ENCODE measurements at regions not wholly inside any gene's neighbourhood (a gene's known extent, or its start where the extent isn't known, plus 50 kb on each side); places are given as distances from the start of the nearest gene placed in this dataset.
"Not testable (repeated sequence)": the region's sequence is repeated elsewhere in the genome, so short reads cannot be mapped to it uniquely, and the experiment has no call there.

DNA sequence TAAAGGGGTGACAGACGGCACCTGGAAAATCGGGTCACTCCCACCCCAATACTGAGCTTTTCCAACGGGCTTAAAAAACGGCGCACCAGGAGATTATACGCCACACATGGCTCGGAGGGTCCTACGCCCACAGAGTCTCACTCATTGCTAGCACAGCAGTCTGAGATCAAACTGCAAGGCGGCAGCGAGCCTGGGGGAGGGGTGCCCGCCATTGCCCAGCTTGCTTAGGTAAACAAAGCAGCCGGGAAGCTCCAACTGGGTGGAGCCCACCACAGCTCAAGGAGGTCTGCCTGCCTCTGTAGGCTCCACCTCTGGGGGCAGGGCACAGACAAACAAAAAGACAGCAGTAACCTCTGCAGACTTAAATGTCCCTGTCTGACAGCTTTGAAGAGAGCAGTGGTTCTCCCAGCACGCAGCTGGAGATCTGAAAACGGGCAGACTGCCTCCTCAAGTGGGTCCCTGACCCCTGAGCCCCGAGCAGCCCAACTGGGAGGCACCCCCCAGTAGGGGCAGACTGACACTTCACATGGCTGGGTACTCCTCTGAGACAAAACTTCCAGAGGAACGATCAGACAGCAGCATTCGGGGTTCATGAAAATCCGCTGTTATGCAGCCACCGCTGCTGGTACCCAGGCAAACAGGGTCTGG, 162.8 kb upstream of the GJE1 start:
- DNase-seq = not testable (repeated sequence)

DNA sequence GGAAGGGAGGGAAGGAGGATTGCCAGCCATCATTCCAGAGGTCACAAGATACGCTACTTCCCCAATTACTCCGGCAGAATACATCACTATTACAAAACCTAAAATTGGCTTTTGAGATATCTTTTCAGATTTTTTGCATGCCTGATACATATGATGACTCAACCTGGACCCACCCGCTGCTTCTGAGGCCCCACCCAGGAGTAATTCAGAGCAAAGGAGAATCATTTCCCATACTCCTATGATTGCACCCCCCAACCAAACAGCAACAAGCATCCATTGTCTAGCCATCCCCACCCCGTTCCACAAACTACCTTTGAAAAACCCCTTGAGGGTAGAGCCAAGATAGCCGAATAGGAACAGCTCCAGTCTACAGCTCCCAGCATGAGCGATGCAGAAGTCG, 163.5 kb upstream of the GJE1 start:
- DNase-seq = no peak

DNA sequence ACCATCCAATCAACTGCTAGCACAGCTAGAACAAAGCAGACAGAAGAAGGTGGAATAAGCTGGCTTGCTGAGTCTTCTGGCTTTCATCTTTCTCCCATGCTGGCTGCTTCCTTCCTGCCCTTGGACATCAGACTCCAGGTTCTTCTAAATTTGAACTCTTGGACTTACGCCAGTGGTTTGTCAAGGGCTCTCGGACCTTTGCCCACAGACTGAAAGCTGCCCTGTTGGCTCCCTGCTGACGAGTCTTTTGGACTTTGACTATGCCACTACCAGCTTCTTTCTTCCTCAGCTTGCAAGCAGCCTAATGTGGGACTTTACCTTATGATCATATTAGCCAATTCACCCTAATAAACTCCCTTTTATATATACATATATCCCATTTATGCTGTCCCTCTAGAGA, 164.1 kb upstream of the GJE1 start:
- DNase-seq = no peak

GRCh38 chr6:141965016-141965545, 167.6 kb upstream of the GJE1 start:
- no peak for DNase-seq

DNA sequence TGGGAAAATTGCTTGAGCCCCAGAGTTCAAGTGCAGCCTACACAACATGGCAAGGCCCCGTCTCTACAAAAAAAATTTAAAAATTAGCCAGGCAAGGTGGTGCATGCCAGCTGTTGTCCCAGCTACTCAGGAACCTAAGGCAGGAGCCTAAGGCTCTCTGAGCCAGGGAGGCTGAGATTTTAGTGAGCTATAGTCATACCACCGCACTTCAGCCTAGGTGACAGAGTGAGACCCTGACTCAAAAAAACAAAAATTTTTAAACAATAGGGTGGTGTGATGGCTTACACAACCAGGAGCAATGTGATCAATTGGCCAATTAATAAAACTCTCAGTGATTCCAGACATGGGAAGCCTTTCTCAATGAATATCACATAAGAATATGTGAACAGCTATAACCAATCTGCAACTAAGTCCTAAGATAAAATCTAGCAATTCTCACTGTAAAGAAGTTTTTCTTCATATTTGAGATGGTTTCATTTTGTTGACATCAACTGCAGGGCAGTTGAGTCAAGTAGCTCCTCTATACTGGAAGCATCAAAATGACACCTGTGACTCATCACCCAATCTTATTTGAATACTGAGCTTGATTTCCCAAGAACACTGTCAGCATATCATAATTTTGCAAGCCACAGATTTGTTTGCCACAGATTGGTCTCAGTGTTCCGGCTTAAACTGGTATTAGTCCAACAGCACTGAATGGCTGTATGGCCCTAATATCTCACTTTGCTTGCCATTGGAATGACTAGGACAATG, 169.0 kb upstream of the GJE1 start:
- DNase-seq = peak; percentile 49

DNA sequence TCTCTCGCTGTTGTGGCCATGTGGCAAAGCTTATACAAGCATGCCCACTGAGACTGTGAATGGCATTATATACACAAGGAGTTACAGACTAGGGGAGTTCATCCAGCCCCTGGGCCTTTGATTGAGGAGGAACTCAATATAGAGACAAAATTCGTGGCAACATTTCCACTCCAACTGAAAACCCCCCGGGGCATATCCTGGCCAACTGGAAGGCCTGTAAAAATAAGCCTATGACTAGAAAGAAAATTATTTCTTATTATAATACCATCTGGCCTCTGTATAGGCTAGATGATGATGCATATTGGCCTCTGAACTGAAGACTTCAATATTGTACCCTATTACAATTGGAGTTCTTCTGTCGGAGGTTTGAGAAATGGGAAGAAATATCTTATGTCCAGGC, 175.5 kb upstream of the GJE1 start:
- DNase-seq = no peak

DNA sequence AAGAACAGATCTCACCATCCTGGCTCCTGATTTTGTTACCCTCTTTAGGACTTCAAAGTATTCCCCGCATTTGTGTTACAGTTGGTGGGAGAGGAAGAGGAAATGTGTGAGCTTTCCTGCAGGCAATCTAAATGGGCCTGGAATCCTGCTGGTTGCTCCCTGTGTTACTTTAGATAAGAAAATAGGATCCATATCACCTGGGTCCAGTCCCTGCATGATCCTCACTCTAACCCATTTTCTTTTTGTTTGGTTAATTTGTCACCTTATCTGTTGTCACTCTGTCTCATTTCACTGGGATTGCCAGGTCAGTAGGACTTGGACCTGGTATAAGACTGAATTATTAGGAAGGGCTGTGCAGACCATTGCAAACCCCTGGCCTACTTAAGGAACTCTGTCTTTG, 175.9 kb upstream of the GJE1 start:
- no peak for DNase-seq

DNA sequence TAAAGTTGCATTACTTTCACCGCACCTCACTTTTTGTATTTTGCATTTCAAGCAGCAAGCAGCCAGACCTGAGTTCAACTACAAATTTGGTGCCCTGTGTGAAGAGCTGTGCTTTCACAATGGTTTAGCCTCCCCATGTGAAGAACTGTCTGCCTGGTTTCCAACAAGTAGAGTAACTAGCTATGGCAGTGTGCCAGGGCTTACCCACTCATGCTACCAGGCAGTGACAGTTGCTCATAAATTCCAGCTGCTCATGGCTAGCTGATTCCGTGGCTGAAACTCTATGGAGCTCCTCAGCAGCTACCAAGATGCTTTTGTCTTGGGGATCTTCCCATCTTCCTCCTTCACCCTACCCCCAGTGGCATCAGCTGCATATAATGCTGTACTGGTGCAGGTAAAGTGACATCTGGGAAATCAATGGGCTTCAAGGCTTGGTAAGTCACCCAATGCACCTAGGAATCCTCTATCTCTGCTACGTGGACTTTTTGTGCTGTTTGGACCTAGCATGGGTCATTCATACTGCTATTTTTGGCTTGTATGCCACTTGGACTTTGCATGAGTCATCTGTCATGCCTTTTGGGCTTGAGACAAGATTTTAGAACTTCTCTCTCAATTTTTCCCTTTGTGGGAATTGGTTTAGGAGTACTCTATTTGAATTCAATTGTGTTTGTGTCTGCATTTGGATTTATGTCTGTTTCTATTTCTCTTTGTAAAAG, 176.5 kb upstream of the GJE1 start:
- no peak for DNase-seq

DNA sequence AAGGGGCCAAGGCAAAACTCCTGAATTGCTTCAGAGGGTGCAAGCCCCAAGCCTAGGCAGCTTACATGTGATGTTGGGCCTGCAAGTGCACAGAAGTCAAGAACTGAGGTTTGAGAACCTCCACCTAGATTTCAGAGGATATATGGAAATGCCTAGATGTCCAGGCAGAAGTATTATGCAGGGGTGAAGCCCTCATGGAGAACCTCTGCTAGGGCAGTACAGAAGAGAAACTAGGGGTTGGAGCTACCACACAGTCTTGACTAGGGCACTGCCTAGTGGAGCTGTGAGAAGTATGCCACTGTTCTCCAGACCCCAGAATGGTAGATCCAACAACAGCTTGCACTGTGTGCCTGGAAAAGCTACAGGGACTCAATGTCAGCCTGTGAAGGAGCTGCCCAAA, 179.7 kb upstream of the GJE1 start:
- no peak for DNase-seq

- DNase-seq = no peak
Observed at GRCh38 chr6:141946502-141946901, 186.2 kb upstream of the GJE1 start.

- no peak for DNase-seq
Observed at GRCh38 chr6:141938664-141939063, 194.1 kb upstream of the GJE1 start.

- DNase-seq = no peak
Observed at GRCh38 chr6:141932685-141933084, 200.0 kb upstream of the GJE1 start.

GRCh38 chr6:141926200-141926900, 206.4 kb upstream of the GJE1 start:
- peak; percentile 28 for DNase-seq

DNA sequence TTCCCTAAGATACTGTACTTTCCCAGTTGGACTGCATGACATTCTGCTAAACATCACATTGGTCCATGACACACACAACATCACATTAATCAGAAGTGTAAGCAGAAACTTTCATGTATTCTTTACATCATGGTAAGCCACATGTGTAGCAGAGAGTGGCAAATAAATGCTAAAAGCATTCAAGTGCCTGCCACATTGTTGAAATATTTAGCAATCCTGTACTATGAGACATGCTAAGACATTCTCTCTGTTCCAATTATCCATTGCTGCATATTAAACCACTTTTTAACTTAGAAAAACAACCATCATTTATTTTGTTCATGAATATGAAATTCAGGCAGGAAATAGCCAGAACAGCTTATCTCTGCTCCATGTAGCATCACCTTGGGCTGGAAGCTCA, 207.7 kb upstream of the GJE1 start:
- no peak for DNase-seq

GRCh38 chr6:141922898-141923297, 209.8 kb upstream of the GJE1 start:
- no peak for DNase-seq

GRCh38 chr6:141916682-141917505, 215.8 kb upstream of the GJE1 start:
- DNase-seq = not testable (repeated sequence)

GRCh38 chr6:141914646-141915045, 218.1 kb upstream of the GJE1 start:
- no peak for DNase-seq

DNA sequence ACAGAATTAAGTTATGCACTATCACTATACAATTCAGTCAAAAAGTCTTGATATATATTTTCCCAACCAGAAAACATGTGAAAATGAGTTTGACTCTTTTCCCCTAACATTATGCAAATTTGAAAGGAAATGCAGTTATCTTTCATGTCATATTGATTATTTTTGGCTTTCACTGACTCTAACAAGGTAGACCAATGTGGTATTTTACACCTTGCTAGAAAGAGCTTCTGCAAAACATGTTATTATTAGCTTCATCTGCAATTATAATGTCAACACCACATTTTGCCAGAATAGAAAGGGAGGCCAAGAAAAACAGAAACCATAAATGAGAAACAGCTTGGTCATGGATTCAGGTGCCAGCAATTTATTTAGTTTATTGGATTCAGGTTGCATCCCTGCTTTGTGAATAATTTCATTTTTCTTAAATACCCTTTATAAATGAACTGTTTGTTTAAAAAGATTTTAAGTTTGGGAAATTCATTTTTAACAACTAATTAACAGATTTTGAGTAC, 226.1 kb upstream of the GJE1 start:
- DNase-seq = no peak

- no peak for DNase-seq
Observed at GRCh38 chr6:141890661-141891060, 242.1 kb upstream of the GJE1 start.

- DNase-seq = no peak
Observed at GRCh38 chr6:141884850-141885249, 247.9 kb upstream of the GJE1 start.

DNA sequence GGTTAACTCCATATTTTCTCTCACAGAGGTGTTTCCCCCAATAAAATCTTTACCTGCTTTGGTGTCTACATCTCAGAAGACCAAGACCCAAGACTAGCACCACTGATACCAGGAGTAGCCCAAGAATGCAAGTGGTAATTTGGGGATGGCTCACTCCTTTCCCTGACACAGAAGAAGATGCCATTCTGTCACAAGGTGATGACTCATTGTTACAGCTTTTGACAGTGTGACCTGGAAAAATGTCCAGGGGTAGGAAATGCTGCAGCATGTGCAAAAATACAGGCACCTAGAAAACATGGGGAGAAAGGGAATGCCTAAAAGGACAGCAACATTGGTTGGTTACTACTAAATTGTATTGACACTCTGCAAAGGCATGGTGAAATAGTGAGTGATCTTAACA, 254.0 kb upstream of the GJE1 start:
- no peak for DNase-seq
